ENCODE measurements at regions not wholly inside any gene's neighbourhood (a gene's known extent, or its start where the extent isn't known, plus 50 kb on each side); places are given as distances from the start of the nearest gene placed in this dataset.

DNA sequence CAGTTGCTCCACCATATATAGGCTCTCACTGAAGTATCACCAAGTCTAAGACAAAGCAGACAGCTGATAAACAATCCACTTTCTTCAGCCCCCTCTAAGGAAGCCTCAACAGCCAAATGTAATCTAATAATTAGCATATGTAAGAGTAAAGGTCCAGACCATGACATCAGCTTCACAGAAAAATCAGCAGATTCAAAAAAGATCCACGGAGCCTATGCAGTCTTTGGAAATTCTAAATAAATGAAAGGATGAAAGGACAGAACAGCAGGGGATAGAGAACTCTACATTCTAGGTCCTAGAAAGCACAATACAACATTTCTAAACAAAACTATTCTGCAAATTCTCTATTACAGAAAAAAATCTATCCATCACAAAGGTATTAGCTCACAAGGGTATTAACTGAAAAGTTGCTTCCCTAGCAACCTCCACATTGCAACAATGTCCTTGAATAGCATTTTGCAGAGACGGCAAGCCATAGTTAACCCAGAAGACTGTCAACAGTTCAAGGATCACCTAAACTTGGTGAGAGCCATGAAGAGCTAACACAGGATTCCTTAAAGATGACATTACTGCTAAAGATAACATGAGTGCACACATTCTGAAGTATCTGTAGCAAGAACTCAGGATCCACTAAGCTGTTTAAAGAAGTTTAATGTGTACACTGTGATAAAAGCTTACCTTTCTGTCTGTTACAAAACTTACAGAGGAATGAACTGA, 74.3 kb downstream of the SIPA1L2 start:
- TF ChIP-seq, protein P1, sequence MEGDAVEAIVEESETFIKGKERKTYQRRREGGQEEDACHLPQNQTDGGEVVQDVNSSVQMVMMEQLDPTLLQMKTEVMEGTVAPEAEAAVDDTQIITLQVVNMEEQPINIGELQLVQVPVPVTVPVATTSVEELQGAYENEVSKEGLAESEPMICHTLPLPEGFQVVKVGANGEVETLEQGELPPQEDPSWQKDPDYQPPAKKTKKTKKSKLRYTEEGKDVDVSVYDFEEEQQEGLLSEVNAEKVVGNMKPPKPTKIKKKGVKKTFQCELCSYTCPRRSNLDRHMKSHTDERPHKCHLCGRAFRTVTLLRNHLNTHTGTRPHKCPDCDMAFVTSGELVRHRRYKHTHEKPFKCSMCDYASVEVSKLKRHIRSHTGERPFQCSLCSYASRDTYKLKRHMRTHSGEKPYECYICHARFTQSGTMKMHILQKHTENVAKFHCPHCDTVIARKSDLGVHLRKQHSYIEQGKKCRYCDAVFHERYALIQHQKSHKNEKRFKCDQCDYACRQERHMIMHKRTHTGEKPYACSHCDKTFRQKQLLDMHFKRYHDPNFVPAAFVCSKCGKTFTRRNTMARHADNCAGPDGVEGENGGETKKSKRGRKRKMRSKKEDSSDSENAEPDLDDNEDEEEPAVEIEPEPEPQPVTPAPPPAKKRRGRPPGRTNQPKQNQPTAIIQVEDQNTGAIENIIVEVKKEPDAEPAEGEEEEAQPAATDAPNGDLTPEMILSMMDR (conservative IDR thresholded peaks at IDR 0.05; ENCODE audit: low read depth, low read length), result no peak
- TF ChIP-seq EZH2 (IDR thresholded peaks at IDR 0.05; ENCODE audit: low read length, unreplicated experiment), result no peak

Data from PC-3 (cell line).